Sigmoid colon (tissue), 4 donors: ENCODE measurements at regions not wholly inside any gene's neighbourhood (a gene's known extent, or its start where the extent isn't known, plus 50 kb on each side); places are given as distances from the start of the nearest gene placed in this dataset.

ENCODE experiments used
- EP300 ChIP-seq, 4 donors: sonication (generic); formaldehyde crosslinking; IDR thresholded peaks; one replicate each; pipeline ENCODE4 v1.6.1; 2017; ENCODE audit warnings: antibody characterized with exemption in 4 of 4
- POLR2A ChIP-seq, 2 donors: fragments of 450-650 bp; IDR thresholded peaks; one replicate each; pipeline ENCODE4 v1.6.1; 2016; ENCODE audit warnings: antibody characterized with exemption in 2 of 2, mild to moderate bottlenecking in 2 of 2, moderate library complexity in 2 of 2
- POLR2AphosphoS5 ChIP-seq, 4 donors: sonication (generic); formaldehyde crosslinking; IDR thresholded peaks; one replicate each; pipeline ENCODE4 v1.6.1; 2017; ENCODE audit warnings: antibody characterized with exemption in 4 of 4
- TF ChIP-seq, protein P1 (sequence below), 4 experiments: fragments of 450-650 bp in 3 of 4; fragments of 200-600 bp in 1 of 4; IDR thresholded peaks; one replicate each; pipeline ENCODE4 v1.5.1; 2016 to 2019; ENCODE audit warnings: antibody characterized with exemption in 4 of 4, mild to moderate bottlenecking in 3 of 4, moderate library complexity in 2 of 4

DNA sequence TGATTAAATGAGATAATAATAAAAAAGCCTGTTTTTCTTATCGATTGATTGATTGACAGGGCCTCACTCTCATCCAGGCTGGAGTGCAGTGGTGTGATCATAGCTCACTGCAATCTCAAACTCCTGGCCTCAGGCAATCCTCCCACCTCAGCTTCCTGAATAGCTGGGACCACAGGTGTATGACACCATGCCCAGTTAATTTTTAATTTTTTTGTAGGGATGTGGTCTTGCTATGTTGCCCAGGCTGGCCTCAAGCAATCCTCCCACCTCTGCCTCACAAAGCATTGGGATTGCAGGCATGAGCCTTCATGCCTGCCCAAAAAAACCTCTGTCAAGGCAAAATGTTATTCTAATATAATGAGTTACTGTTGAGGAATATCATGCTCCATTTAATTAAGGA lies 346.4 kb upstream of the DAB1 start:
- TF ChIP-seq, protein P1, sequence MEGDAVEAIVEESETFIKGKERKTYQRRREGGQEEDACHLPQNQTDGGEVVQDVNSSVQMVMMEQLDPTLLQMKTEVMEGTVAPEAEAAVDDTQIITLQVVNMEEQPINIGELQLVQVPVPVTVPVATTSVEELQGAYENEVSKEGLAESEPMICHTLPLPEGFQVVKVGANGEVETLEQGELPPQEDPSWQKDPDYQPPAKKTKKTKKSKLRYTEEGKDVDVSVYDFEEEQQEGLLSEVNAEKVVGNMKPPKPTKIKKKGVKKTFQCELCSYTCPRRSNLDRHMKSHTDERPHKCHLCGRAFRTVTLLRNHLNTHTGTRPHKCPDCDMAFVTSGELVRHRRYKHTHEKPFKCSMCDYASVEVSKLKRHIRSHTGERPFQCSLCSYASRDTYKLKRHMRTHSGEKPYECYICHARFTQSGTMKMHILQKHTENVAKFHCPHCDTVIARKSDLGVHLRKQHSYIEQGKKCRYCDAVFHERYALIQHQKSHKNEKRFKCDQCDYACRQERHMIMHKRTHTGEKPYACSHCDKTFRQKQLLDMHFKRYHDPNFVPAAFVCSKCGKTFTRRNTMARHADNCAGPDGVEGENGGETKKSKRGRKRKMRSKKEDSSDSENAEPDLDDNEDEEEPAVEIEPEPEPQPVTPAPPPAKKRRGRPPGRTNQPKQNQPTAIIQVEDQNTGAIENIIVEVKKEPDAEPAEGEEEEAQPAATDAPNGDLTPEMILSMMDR (IDR thresholded peaks at IDR 0.05), result no peak
- no peak for TF ChIP-seq POLR2A (IDR thresholded peaks at IDR 0.05)
- TF ChIP-seq POLR2AphosphoS5 (IDR thresholded peaks at IDR 0.05), result no peak
- TF ChIP-seq EP300 (IDR thresholded peaks at IDR 0.05), result no peak
